ENCODE measurements at regions not wholly inside any gene's neighbourhood (a gene's known extent, or its start where the extent isn't known, plus 50 kb on each side); places are given as distances from the start of the nearest gene placed in this dataset.

DNA sequence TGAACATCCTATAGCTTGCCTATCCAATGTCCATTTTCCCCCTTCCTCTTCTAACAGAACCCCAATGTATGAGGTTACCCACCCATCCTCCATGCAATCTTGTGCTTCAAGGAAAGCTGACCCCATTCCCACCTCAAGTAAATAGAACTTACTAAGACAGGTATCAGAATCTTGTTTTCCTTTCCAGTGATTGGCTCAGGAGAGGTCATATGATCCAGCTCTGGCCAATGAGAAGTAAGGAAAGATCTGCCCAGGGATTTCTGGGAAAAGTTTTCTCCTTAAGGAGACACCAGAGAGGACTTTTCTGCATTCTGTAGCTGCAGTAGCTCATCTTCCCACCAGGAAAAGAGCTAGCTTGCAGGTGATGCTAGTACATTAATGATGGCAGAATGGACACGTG lies 341.8 kb upstream of the ZFP64 start:
- H3K36me3 ChIP-seq (ENCODE audit: control insufficient read depth in 4 of 4, insufficient read depth in 3 of 4, low read depth in 1 of 4, low read length in 3 of 4): no peaks in the 10 kb centered on the region
- no peaks in the 10 kb centered on the region for H3K27me3 ChIP-seq (ENCODE audit: control insufficient read depth in 4 of 4, insufficient read depth in 4 of 4, low read length in 3 of 4)
- no peak overlapping the region for H3K9ac ChIP-seq (ENCODE audit: low read depth in 1 of 2, low read length in 2 of 2)
- no peak overlapping the region for H3K4me3 ChIP-seq (ENCODE audit: low read depth in 1 of 3, low read length in 3 of 3)
- no peak for DNase-seq (ENCODE audit: low spot score)
- no peak overlapping the region for H3K27ac ChIP-seq (ENCODE audit: low read depth in 1 of 2, low read length in 2 of 2)
- TF ChIP-seq HNF4A (conservative IDR thresholded peaks at IDR 0.05) (no peak), SP1 (IDR thresholded peaks at IDR 0.05) (no peak), HNF4G (IDR thresholded peaks at IDR 0.05) (no peak), TAF1 (conservative IDR thresholded peaks at IDR 0.05) (no peak), JUND (IDR thresholded peaks at IDR 0.05) (no peak), FOXA2 (IDR thresholded peaks at IDR 0.05) (no peak), FOXA1 (IDR thresholded peaks at IDR 0.05) (no peak), RXRA (IDR thresholded peaks at IDR 0.05) (no peak), NR2F2 (IDR thresholded peaks at IDR 0.05) (no peak), RAD21 (IDR thresholded peaks at IDR 0.05) (no peak), EGR1 (IDR thresholded peaks at IDR 0.05; ENCODE audit: low read depth in 2 of 2) (no peak)
- TF ChIP-seq, protein P1, sequence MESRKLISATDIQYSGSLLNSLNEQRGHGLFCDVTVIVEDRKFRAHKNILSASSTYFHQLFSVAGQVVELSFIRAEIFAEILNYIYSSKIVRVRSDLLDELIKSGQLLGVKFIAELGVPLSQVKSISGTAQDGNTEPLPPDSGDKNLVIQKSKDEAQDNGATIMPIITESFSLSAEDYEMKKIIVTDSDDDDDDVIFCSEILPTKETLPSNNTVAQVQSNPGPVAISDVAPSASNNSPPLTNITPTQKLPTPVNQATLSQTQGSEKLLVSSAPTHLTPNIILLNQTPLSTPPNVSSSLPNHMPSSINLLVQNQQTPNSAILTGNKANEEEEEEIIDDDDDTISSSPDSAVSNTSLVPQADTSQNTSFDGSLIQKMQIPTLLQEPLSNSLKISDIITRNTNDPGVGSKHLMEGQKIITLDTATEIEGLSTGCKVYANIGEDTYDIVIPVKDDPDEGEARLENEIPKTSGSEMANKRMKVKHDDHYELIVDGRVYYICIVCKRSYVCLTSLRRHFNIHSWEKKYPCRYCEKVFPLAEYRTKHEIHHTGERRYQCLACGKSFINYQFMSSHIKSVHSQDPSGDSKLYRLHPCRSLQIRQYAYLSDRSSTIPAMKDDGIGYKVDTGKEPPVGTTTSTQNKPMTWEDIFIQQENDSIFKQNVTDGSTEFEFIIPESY (IDR thresholded peaks at IDR 0.05): no peak
- TF ChIP-seq, protein P2, sequence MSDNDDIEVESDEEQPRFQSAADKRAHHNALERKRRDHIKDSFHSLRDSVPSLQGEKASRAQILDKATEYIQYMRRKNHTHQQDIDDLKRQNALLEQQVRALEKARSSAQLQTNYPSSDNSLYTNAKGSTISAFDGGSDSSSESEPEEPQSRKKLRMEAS (IDR thresholded peaks at IDR 0.05): no peak
- TF ChIP-seq, protein P3, sequence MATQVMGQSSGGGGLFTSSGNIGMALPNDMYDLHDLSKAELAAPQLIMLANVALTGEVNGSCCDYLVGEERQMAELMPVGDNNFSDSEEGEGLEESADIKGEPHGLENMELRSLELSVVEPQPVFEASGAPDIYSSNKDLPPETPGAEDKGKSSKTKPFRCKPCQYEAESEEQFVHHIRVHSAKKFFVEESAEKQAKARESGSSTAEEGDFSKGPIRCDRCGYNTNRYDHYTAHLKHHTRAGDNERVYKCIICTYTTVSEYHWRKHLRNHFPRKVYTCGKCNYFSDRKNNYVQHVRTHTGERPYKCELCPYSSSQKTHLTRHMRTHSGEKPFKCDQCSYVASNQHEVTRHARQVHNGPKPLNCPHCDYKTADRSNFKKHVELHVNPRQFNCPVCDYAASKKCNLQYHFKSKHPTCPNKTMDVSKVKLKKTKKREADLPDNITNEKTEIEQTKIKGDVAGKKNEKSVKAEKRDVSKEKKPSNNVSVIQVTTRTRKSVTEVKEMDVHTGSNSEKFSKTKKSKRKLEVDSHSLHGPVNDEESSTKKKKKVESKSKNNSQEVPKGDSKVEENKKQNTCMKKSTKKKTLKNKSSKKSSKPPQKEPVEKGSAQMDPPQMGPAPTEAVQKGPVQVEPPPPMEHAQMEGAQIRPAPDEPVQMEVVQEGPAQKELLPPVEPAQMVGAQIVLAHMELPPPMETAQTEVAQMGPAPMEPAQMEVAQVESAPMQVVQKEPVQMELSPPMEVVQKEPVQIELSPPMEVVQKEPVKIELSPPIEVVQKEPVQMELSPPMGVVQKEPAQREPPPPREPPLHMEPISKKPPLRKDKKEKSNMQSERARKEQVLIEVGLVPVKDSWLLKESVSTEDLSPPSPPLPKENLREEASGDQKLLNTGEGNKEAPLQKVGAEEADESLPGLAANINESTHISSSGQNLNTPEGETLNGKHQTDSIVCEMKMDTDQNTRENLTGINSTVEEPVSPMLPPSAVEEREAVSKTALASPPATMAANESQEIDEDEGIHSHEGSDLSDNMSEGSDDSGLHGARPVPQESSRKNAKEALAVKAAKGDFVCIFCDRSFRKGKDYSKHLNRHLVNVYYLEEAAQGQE (IDR thresholded peaks at IDR 0.05): no peak
- TF ChIP-seq, protein P4, sequence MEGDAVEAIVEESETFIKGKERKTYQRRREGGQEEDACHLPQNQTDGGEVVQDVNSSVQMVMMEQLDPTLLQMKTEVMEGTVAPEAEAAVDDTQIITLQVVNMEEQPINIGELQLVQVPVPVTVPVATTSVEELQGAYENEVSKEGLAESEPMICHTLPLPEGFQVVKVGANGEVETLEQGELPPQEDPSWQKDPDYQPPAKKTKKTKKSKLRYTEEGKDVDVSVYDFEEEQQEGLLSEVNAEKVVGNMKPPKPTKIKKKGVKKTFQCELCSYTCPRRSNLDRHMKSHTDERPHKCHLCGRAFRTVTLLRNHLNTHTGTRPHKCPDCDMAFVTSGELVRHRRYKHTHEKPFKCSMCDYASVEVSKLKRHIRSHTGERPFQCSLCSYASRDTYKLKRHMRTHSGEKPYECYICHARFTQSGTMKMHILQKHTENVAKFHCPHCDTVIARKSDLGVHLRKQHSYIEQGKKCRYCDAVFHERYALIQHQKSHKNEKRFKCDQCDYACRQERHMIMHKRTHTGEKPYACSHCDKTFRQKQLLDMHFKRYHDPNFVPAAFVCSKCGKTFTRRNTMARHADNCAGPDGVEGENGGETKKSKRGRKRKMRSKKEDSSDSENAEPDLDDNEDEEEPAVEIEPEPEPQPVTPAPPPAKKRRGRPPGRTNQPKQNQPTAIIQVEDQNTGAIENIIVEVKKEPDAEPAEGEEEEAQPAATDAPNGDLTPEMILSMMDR (IDR thresholded peaks at IDR 0.05; ENCODE audit: low read depth, low read length, missing input control): no peak
- TF ChIP-seq, protein P5, sequence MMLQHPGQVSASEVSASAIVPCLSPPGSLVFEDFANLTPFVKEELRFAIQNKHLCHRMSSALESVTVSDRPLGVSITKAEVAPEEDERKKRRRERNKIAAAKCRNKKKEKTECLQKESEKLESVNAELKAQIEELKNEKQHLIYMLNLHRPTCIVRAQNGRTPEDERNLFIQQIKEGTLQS (IDR thresholded peaks at IDR 0.05): no peak
- no peaks in the 10 kb centered on the region for H3K9me3 ChIP-seq (ENCODE audit: control insufficient read depth in 4 of 4, low read length in 3 of 4)
- 82% methylated on average over 1 of the region's 1 CpG for WGBS
- peaks cover 0 to 12% (median 1%) of the 10 kb centered on the region in 4 donors for H3K4me1 ChIP-seq (ENCODE audit: control insufficient read depth in 4 of 4, insufficient read depth in 4 of 4, low read length in 3 of 4)

DNA sequence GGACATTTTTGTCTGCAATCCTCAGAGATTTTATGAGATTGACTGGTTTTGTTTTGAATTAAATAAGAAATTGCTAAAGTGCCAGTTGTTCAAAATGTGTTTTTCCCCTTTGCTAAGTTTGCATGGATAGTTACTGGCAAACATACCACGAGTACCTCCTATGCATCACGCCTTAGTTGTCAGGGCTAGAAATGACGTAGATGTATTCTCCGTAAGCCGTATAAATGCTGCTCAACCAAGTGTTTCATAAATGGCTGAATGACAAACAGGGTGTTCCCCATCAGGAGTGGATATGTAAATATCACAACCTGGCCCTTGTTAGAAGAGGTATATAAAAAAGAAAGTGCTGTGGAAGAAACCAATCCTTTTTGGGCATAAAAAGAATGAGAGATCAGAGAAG lies 341.1 kb upstream of the ZFP64 start:
- WGBS: 86% methylated on average over 5 of the region's 5 CpGs
- no peak overlapping the region for H3K27ac ChIP-seq (ENCODE audit: low read depth in 1 of 2, low read length in 2 of 2)
- TF ChIP-seq YY1 (IDR thresholded peaks at IDR 0.05) (no peak), GABPA (IDR thresholded peaks at IDR 0.05 in 1 of 2, conservative IDR thresholded peaks at IDR 0.05 in 1 of 2) (no peak), RAD21 (IDR thresholded peaks at IDR 0.05) (no peak)
- TF ChIP-seq, protein P4 (IDR thresholded peaks at IDR 0.05; ENCODE audit: low read depth, low read length, missing input control): no peak
- TF ChIP-seq, protein P3 (IDR thresholded peaks at IDR 0.05): no peak

More for the DNA sequence above, 341.1 kb upstream of the ZFP64 start:
- Histone ChIP-seq H3K9me3 (ENCODE audit: control insufficient read depth in 4 of 4, low read length in 3 of 4) (no peaks in the 10 kb centered on the region), H3K36me3 (ENCODE audit: control insufficient read depth in 4 of 4, insufficient read depth in 3 of 4, low read depth in 1 of 4, low read length in 3 of 4) (no peaks in the 10 kb centered on the region), H3K4me1 (ENCODE audit: control insufficient read depth in 4 of 4, insufficient read depth in 4 of 4, low read length in 3 of 4) (peaks cover 0 to 12% (median 1%) of the 10 kb centered on the region in 4 donors), H3K27me3 (ENCODE audit: control insufficient read depth in 4 of 4, insufficient read depth in 4 of 4, low read length in 3 of 4) (no peaks in the 10 kb centered on the region), H3K4me3 (ENCODE audit: low read depth in 1 of 3, low read length in 3 of 3) (no peak overlapping the region), H3K9ac (ENCODE audit: low read depth in 1 of 2, low read length in 2 of 2) (no peak overlapping the region)
- DNase-seq (ENCODE audit: low spot score): no peak
